Activated naive CD4-positive, alpha-beta T cell treated with anti-CD3 and anti-CD28 coated beads, Interleukin-2, amount 50 U/mL, for 24 hours (primary cell): ENCODE measurements at regions not wholly inside any gene's neighbourhood (a gene's known extent, or its start where the extent isn't known, plus 50 kb on each side); places are given as distances from the start of the nearest gene placed in this dataset.

Experiments used
- H3K27ac Mint-ChIP-seq: one replicate; pipeline ENCODE4 v1.8.0; 2021; ENCODE audit warnings: mild to moderate bottlenecking, mixed read lengths
- H3K27me3 Mint-ChIP-seq: one replicate; pipeline ENCODE4 v1.8.0; 2021; ENCODE audit warnings: mixed read lengths
- H3K36me3 Mint-ChIP-seq: one replicate; pipeline ENCODE4 v1.8.0; 2021; ENCODE audit warnings: mixed read lengths
- H3K4me1 Mint-ChIP-seq: one replicate; pipeline ENCODE4 v1.8.0; 2021; ENCODE audit warnings: mixed read lengths
- H3K4me3 Mint-ChIP-seq: one replicate; pipeline ENCODE4 v1.8.0; 2021; ENCODE audit warnings: mild to moderate bottlenecking, mixed read lengths
- H3K9me3 Mint-ChIP-seq: one replicate; pipeline ENCODE4 v1.8.0; 2021; ENCODE audit warnings: mixed read lengths

DNA sequence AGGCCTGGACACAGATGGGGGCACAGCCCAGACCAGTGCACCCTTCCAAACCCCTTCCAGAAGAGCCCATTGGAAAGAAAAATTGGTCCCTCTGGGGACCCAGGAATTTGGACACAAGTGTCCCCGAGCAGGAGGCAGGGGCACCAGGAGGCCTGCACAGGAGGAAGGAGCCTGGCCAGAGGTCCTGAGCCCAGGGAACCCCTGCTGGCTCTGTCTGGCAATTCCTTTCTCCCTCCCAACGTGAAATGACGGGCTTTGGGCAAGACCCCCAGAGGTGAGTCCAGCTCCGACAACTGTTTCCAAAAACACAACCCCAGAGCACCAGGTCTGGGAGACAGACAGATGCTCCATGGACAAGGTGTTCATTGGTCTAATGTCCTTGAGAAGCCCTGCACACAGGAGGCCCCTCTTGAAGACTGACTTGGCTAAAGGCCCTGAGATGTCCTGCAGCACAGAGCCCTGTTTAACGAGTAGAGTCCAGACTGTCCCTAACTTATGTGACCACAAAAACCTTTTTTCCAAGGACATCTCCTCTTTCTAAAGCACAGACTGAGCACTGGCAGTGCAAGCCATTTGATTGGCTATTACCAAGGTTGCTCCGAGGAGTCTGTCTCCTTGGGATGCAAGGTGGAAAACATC, 150.7 kb downstream of the OAT start:
- Mint-ChIP-seq H3K27me3 (no peaks in the 10 kb centered on the region), H3K36me3 (peaks cover under 1% of the 10 kb centered on the region), H3K4me3 (no peak overlapping the region), H3K9me3 (peaks cover 3% of the 10 kb centered on the region), H3K4me1 (no peaks in the 10 kb centered on the region), H3K27ac (no peak overlapping the region)

DNA sequence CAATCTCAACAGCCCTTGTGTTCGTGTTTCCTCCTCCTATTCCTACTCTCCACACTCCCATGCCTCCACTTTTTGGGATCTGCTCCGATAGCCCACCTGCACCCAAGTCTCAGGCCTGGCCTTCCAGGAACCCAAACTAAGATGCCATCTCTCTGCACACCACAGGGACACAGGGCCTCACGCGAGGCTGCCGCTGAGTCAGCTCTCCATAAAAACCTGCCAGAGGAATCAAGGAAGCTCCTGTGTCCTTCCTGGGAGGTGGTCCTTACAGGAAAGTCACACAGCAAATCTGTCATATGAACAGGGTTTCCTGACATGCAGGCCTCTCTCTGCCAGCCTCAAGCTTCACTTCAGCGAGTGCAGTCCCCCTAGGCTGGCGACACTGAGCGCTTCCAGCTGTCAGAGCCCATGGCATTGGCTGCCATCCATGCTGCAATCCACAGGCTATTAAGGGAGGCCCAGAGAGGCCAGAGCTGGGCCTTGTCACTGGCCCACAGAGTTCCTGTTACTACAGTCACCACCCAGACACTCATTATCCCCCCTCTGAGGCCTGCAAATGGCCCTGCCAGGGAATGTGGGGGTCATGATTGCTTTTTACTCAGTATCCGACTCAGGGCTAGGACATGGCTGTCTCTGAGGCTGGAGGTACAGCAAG, 151.4 kb downstream of the OAT start:
- no peaks in the 10 kb centered on the region for H3K36me3 Mint-ChIP-seq
- H3K4me3 Mint-ChIP-seq = no peak overlapping the region
- H3K27ac Mint-ChIP-seq = no peak overlapping the region
- H3K9me3 Mint-ChIP-seq = no peaks in the 10 kb centered on the region
- no peaks in the 10 kb centered on the region for H3K4me1 Mint-ChIP-seq
- H3K27me3 Mint-ChIP-seq = no peaks in the 10 kb centered on the region

DNA sequence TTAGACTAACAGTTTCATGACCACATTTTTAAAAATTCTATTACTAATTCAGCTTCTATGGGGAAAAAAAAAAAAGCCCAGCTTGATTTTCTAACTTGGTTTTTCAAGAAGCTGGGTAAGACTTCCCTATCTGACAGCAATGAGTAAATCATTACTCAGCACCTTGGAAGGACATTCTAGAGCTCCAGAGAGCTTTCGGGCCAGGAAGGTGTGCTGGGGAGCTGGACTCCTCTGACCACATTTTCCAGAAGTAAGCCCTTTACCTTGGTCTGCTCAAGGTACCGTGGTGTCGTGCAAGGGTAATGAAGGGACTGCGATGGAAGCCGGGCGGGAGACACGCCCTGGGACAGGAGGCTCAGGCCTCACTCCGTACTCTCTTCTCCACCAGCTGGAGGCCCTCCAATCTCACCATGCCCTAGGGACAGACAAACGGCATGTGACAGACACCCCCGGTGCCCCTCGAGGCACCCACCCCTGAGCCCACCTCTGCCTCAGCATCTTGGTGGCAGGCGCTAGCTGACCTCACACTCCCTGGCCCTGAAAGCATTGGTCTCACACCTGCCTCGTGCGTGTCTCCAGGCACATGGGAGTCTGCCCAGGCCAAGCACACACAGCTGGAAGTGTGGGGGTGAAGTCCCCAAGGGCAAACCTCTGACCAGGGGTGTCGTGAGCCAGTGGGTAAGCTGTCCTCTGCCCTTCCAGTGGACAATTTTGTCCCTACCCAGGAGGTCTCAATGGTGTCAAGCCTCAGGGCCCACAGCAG, 152.1 kb downstream of the OAT start:
- Mint-ChIP-seq H3K4me3 (no peak overlapping the region), H3K4me1 (no peaks in the 10 kb centered on the region), H3K27me3 (no peaks in the 10 kb centered on the region), H3K27ac (no peak overlapping the region), H3K36me3 (no peaks in the 10 kb centered on the region), H3K9me3 (no peaks in the 10 kb centered on the region)

DNA sequence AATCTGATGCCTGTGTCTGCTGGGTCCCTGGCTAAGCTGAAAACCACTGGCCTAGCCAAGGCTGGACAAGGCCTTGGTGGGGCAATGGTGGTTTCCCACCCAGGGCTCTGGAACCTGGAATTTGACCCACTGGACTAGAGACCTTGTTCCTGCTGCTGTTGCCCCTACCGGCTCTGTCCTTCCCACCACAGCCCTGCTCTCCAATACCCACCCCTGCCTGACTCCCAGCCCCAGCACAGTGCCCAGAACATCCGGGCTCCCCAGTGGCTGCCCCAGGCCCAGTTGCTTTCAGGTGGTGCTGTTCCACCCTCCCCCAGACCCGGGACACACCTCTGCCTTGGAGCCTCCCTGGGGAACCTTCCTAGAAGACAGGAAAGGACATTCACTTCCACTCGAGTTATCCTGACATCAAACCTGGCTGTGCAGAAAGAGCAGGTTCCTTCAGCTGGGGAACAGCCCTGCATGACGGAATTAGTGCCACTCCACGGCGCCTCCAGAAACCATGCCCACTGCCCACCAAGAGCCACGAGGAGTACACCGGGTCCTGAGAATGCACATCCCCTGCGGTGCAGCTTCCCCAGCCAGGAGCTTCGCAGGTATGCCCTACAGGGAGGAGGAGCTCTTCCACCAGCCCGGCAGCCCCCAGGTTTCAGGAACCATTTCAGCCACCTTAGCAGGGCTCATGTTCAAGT, 152.8 kb downstream of the OAT start:
- H3K27ac Mint-ChIP-seq = no peak overlapping the region
- no peaks in the 10 kb centered on the region for H3K36me3 Mint-ChIP-seq
- H3K4me3 Mint-ChIP-seq = no peak overlapping the region
- no peaks in the 10 kb centered on the region for H3K9me3 Mint-ChIP-seq
- H3K4me1 Mint-ChIP-seq = no peaks in the 10 kb centered on the region
- no peaks in the 10 kb centered on the region for H3K27me3 Mint-ChIP-seq

DNA sequence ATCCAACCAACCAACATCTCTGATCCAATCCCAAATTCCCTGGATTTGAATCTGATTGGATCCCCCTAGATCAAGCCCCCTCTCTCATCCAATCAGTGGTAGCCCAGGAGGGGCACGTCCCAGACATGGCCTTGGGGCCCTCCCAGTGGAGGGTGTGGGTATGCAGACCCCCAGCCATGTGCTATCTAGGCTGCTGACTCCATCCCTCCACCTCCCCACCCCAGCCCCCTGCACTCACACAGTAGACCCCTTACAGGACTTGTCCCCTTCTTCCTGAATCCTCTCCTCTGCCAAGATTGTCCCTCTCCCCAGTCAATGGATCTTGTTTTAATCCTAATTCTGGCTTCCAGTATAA, 153.4 kb downstream of the OAT start:
- Mint-ChIP-seq H3K4me1 (no peaks in the 10 kb centered on the region), H3K36me3 (no peaks in the 10 kb centered on the region), H3K27me3 (no peaks in the 10 kb centered on the region), H3K27ac (no peak overlapping the region), H3K9me3 (no peaks in the 10 kb centered on the region), H3K4me3 (no peak overlapping the region)

DNA sequence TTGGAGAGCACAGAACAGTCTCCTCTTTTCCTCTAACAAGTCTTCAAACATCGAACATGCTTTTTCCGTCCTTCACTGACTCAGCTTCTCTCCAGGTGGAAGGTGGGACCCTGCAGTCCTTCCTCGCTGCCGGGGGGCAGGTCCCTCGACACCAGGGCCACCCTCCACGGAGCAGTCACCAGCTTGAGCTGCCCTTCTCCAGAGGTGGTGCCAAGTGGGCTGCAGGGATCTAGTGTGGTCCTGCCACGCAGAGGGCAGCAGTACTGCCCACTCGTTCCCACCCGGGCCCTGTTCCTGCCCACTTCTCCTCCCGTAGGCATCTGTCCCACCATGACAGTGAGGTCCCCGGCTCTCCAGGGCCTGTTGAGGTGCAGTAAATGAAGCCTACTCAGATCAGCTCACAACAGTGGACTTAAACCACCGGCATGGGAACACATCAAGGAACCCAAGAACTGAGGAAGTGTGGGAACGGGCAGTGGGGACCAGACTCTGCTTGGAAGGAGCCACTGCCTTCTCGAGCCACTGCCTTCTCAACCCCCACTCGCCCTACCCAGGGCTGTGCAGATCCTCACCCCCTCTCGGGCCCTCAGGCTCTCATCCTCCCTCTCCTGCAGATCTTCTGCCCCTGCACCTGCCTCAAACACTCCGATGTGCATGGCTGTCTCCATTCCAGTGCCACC, 153.9 kb downstream of the OAT start:
- no peak overlapping the region for H3K4me3 Mint-ChIP-seq
- H3K27me3 Mint-ChIP-seq = no peaks in the 10 kb centered on the region
- no peaks in the 10 kb centered on the region for H3K4me1 Mint-ChIP-seq

DNA sequence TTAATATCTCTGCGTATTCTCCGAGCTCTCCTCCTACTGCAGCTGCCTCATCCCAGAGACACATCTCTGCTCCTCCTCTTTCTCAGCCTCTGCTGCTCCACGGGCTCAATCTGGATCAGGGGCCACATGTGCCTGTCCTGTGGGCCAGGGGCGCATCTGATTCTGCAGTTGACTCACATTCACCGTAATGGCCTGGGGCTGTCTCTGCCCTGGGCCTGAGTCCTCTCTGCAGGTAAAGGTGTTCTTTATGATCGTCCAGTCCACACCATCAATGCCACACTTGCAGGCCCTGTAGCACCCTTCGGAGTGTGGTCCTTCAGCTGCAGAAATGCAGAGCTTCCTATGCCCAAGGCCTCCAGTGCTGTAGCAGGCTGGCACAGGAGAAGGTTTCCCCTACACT, 154.5 kb downstream of the OAT start:
- Mint-ChIP-seq H3K27me3 (no peaks in the 10 kb centered on the region), H3K4me1 (no peaks in the 10 kb centered on the region), H3K36me3 (no peaks in the 10 kb centered on the region), H3K9me3 (no peaks in the 10 kb centered on the region), H3K4me3 (no peak overlapping the region), H3K27ac (no peak overlapping the region)

More for the DNA sequence above, 153.9 kb downstream of the OAT start:
- no peaks in the 10 kb centered on the region for H3K36me3 Mint-ChIP-seq
- no peaks in the 10 kb centered on the region for H3K9me3 Mint-ChIP-seq
- no peak overlapping the region for H3K27ac Mint-ChIP-seq

DNA sequence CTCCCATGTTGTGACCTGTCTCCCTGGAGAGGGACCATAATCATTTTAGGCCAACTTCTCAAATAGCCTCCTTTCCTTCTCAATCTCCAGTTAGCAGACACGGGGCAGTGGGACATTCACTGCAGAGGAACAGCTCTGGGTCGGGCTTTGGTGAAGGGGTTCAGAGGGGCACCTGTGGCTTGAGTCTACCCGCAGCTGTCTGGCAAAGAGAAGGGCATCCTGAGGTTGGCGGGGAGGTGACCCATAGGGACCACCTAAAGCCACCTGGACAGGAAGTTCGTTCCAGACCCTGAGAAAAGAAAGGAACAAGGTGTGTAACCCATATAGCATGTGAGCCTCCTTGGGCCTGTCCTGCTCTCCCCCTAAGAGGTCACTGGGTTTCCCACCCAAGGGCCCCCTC, 155.0 kb downstream of the OAT start:
- H3K36me3 Mint-ChIP-seq = no peaks in the 10 kb centered on the region
- H3K9me3 Mint-ChIP-seq = no peaks in the 10 kb centered on the region
- H3K27ac Mint-ChIP-seq = no peak overlapping the region
- no peak overlapping the region for H3K4me3 Mint-ChIP-seq
- no peaks in the 10 kb centered on the region for H3K4me1 Mint-ChIP-seq
- H3K27me3 Mint-ChIP-seq = no peaks in the 10 kb centered on the region

DNA sequence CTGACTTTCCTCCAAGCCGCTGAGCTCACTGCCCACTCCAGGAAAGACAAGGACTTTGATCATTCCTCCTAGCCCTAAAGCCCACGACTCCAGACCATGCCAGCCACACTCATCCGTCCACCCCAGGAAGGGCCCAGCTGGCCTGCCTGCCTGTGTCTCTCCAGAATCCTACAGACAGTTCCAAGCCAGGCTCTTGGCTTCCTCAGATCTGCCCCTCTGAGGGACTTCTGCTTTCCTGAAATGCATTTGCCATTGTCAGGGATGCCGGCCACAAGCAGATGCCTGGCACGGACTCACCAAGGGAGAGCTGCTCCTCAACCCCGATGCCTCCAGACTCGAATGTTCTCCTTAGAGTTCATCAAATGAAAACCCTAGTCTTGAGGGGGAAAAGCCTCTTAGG, 155.8 kb downstream of the OAT start:
- Mint-ChIP-seq H3K4me3 (no peak overlapping the region), H3K27me3 (no peaks in the 10 kb centered on the region), H3K27ac (no peak overlapping the region), H3K9me3 (no peaks in the 10 kb centered on the region), H3K36me3 (no peaks in the 10 kb centered on the region), H3K4me1 (no peaks in the 10 kb centered on the region)

DNA sequence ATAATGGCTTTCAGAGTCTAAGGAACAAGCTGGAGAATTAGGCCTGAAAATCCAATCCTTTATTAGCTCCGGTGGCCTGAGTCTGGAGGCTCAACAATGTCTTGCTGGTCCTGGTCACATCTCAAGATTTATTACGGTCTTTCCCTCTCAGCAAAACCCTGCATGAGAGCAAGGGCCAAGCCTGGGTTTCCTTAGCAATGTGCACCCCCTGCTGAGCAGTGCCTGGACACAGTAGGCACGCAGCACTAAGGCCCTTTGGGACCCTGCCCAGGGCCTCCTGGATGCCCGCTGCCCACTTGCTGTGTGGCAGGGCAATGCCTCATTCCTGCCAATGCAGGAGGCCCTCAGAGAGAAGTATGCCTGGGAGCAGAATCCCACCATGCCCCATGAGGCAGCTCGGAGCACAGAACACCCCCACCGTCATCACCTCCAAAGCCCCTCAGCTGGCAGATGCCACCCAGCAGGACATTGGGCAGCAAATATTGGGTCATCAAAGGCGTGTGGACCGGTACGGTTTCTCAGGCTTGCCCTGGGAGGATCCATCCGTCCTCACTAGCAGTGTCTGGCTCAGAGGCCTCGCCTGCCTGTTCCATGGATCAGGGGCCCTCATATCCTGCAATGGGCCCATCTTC, 156.4 kb downstream of the OAT start:
- Mint-ChIP-seq H3K4me3 (no peak overlapping the region), H3K9me3 (no peaks in the 10 kb centered on the region), H3K27me3 (no peaks in the 10 kb centered on the region), H3K4me1 (no peaks in the 10 kb centered on the region), H3K36me3 (no peaks in the 10 kb centered on the region), H3K27ac (no peak overlapping the region)

DNA sequence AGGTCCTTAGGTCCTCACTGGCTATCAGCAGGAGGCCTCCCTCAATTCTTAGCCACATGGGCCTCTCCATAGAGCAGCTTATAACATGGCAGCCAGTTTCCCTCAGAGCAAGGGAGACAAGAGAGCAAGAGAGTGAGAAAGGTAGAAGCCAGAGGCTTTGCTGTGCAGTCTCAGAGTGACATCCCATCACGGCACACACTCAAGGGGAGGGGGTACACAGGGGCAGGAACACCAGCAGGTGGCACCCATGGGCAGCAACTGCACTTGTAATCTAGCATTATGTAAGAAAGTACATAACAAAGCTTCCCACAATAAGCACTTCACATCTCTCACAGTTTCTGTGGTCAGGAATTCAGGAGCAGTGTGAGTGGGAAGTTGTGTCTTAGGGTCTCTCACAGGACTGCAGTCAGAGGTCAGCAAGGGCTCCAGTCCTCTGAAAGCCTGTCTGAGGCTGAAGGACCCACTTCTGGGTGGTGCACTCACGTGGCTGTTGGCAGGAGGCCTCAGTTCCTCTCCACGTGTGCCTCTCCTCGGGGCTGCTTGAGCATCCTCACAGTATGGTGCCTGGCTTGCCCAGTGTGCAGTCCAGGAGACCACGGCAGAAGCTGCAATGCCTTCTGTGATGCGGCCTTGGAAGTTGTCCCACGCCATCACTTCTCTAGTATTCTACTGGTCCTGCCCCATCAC, 159.4 kb downstream of the OAT start:
- H3K27me3 Mint-ChIP-seq = no peaks in the 10 kb centered on the region
- no peak overlapping the region for H3K4me3 Mint-ChIP-seq
- H3K4me1 Mint-ChIP-seq = no peaks in the 10 kb centered on the region
- H3K27ac Mint-ChIP-seq = no peak overlapping the region
- no peaks in the 10 kb centered on the region for H3K36me3 Mint-ChIP-seq
- H3K9me3 Mint-ChIP-seq = no peaks in the 10 kb centered on the region

DNA sequence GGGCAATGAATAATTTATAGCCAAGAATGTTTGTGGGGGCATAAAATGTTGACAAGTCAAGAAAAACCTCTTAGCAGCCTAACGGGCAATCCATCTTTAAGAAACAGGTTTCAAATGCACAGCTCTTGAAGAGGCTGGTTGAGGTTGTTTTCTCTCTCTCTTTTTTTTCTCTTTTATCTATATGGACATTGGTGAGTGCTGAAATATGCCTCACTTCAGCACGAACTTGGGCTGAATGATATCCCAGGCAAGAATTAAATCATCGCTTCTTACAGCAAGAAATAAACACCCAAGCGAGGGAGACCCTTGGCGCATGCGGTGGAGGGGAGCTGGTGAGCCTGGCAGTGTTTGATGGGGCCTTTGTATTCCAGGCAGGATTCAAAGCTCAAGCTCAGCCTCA, 160.9 kb downstream of the OAT start:
- Mint-ChIP-seq H3K27ac (no peak overlapping the region), H3K27me3 (no peaks in the 10 kb centered on the region), H3K36me3 (no peaks in the 10 kb centered on the region), H3K4me1 (no peaks in the 10 kb centered on the region), H3K4me3 (no peak overlapping the region), H3K9me3 (no peaks in the 10 kb centered on the region)

DNA sequence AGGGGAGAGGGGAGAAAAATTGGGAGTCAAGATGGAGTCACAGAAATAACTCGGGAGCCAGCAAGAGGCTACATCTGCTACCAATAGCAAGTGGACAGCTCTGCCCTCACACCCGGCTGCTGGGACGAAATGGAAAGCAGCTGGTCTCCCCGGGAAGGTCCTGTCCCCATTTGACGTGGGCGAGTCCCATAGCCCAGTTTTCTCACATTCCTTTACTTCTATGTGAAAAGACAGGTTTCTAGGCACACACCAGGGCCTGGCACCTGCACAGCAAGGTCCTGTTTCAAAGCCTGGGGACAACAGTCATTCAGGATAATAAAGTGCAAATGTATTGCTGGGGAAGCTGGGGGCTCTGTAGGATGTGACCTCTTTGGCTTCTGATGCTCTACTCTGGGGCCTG, 162.6 kb downstream of the OAT start:
- no peak overlapping the region for H3K27ac Mint-ChIP-seq
- H3K9me3 Mint-ChIP-seq = no peaks in the 10 kb centered on the region
- no peaks in the 10 kb centered on the region for H3K4me1 Mint-ChIP-seq
- no peaks in the 10 kb centered on the region for H3K36me3 Mint-ChIP-seq
- H3K4me3 Mint-ChIP-seq = no peak overlapping the region
- no peaks in the 10 kb centered on the region for H3K27me3 Mint-ChIP-seq

DNA sequence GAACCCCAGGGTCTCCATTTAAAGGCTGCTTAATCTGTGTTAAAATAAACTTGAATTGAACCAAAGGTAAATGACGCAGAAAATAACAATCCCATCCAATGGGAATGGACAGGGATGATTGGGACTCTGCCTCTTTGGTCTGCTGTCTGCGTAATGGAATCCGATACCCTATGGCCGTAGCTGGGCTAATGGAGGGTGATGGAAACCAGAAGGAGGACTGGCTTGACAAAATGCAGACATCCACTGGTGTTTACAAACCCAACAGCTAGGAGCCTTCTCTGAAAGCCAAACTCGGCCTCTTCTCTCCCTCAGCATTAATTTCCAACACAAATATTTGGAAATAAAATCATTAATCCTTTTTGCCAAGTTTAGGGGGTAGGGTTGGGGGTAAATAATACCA, 162.2 kb upstream of the CHST15 start:
- Mint-ChIP-seq H3K4me3 (no peak overlapping the region), H3K4me1 (no peaks in the 10 kb centered on the region), H3K36me3 (no peaks in the 10 kb centered on the region), H3K27ac (no peak overlapping the region), H3K27me3 (peaks cover under 1% of the 10 kb centered on the region), H3K9me3 (no peaks in the 10 kb centered on the region)

DNA sequence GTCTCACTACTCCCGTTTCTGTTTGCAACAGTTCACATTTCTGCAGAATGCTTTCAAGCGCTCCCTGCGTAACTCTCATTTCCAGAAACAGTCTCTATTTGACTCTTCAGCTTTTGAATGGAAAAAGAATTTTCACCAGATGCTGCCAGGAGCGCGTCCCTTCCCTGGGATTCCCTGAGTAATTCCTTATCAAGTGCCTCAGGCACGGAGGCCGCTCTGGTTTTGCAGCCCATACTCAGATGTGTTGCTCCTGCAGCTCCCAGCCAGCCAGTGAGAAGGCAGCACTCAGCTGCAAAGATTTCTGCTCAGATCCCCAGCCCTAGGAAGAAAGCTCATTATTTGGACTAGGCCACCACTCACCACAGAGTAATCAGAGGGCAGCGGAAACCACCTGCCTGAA, 161.1 kb upstream of the CHST15 start:
- no peaks in the 10 kb centered on the region for H3K9me3 Mint-ChIP-seq
- no peaks in the 10 kb centered on the region for H3K4me1 Mint-ChIP-seq
- peaks cover 2% of the 10 kb centered on the region for H3K27me3 Mint-ChIP-seq
- H3K4me3 Mint-ChIP-seq = no peak overlapping the region
- no peak overlapping the region for H3K27ac Mint-ChIP-seq
- no peaks in the 10 kb centered on the region for H3K36me3 Mint-ChIP-seq
